HG02763 (cell line): ENCODE measurements at regions not wholly inside any gene's neighbourhood (a gene's known extent, or its start where the extent isn't known, plus 50 kb on each side); places are given as distances from the start of the nearest gene placed in this dataset.

Experiments
- ATAC-seq: cut with Tn5 transposase; IDR thresholded peaks from one replicate; pipeline ENCODE4 v1.9.1; 2021; ENCODE audit warnings: mild to moderate bottlenecking, moderate library complexity; ENCODE audit not compliant: unreplicated experiment

DNA sequence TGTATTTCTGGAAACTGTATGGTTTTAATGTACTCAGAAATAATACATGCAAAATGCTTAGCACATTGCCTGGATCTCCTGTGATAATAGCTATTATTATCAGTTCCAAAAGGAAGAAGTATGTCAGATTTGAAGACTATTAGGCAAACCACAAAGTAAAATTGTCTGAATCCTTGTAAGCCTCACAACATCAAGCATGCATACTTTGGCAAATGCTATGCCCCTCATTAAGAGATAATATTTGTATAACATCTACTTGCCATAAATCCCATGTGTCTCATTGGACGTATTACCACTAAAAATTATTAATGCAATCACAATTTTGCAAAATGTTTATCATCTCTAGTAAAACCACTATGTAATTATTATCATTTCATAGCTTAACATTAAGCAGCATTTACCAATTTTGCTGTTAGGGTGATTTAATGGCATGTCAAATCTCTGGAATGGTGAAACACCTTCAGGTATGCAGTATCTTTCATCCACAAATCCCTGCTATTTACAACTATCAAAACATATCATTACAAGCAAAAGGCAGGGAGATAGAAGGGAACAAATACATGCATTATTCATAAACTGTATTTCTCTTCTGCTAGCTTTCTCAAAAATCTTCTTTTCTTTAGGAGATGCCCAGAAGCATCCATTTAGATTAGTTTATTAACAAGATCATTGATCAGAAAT, 974.6 kb upstream of the RAG2 start:
- ATAC-seq, result no peak

- no peak for ATAC-seq
Measured at GRCh38 chr11:37571246-37571645, 973.2 kb upstream of the RAG2 start.

GRCh38 chr11:37560991-37561390, 963.0 kb upstream of the RAG2 start:
- no peak for ATAC-seq

- ATAC-seq, result no peak
Measured at GRCh38 chr11:37560346-37560745, 962.3 kb upstream of the RAG2 start.

GRCh38 chr11:37558619-37559210, 960.7 kb upstream of the RAG2 start:
- ATAC-seq, result no peak

DNA sequence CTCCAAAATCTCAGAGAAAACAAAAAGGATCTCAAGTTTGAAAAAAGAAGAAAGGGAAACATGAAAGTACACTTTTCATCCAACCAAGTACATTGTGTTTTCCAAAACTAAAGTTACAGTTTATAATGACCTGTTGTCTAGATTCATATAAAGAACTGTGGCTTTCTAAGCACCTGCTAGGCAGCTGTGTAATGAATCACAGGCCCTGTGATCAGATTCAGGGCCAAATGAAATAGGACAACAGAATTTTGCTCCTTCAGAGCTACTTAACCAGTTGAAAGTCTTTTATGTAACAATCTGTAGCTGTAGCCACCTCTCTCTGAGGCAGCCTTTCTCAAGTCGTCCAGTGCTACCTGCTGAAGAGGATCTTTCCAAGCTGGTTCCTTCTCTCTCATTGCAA, 960.0 kb upstream of the RAG2 start:
- no peak for ATAC-seq

- ATAC-seq, result no peak
Measured at GRCh38 chr11:37552284-37552683, 954.2 kb upstream of the RAG2 start.

GRCh38 chr11:37544491-37544890, 946.5 kb upstream of the RAG2 start:
- no peak for ATAC-seq

- no peak for ATAC-seq
Measured at GRCh38 chr11:37533830-37534229, 935.8 kb upstream of the RAG2 start.

- no peak for ATAC-seq
Measured at GRCh38 chr11:37533087-37533486, 935.1 kb upstream of the RAG2 start.

GRCh38 chr11:37532271-37532670, 934.2 kb upstream of the RAG2 start:
- ATAC-seq, result no peak

- ATAC-seq, result no peak
Measured at GRCh38 chr11:37527545-37527944, 929.5 kb upstream of the RAG2 start.

- ATAC-seq, result no peak
Measured at GRCh38 chr11:37525336-37525735, 927.3 kb upstream of the RAG2 start.

- ATAC-seq, result no peak
Measured at GRCh38 chr11:37519781-37520180, 921.7 kb upstream of the RAG2 start.

DNA sequence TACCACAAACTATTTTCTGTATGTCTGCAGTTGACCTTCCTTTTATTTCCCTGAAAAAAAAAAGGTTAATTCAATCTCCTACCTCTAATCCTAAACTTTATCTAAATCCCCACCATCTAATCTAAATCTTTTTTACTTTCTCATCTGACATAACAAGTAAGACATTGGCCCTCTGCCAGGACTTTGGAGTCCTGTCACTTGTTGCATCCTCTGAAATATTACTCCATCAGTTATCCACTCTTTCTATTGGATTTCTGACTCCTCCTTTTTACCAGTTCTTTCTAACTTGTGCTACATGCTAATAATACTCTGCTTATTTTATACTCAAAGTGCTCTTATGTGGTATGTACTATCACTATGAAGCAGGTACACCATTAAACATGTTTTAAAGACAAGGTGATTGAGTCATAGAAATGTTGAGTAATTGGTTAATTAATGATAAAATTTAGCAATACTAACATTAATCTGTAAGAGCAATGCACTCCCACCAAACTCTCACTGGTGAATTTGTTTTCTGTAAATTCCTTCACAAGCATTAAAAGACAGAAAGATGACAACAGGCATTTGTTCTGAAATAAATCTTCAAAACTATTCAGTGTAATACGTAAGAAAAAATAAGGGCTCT, 914.2 kb upstream of the RAG2 start:
- no peak for ATAC-seq

GRCh38 chr11:37511425-37511933, 913.4 kb upstream of the RAG2 start:
- ATAC-seq, result no peak

DNA sequence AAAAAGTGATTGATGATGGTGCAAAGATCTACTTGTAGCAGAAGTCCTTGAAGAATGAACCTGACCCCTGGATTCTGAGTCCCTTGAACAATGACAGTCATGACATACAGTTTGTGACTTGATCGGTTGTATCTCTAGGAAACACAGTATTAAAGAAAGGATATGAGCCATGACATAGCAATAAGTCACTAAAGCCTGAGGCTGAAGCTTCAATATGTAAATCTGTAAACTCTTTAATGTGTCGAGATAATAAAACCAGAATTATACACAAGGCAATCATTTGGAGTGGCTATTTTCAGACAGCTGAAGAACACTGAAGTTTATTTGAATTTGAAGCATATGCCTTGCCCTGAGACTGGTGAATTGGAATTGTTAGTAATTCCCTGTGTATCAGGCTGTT, 911.5 kb upstream of the RAG2 start:
- no peak for ATAC-seq

DNA sequence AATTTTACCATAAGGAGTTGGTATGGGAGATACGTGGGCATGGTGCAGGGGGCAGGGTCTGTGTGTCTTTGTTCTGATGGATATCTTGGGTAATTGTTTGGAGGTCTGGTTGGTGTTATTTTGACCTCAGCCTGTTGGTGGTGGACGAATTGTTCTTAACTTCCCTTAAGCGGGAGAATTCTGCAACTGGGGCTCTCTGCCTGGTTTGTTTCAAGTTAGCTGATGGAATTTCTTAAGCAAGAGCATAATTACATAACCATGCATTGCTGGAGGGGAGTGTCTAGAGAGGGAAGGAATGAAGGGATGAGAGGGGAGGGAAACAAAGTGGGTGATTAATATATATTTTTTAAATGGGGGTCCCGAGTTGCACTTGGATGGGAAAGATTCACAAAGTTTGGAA, 908.5 kb upstream of the RAG2 start:
- no peak for ATAC-seq

DNA sequence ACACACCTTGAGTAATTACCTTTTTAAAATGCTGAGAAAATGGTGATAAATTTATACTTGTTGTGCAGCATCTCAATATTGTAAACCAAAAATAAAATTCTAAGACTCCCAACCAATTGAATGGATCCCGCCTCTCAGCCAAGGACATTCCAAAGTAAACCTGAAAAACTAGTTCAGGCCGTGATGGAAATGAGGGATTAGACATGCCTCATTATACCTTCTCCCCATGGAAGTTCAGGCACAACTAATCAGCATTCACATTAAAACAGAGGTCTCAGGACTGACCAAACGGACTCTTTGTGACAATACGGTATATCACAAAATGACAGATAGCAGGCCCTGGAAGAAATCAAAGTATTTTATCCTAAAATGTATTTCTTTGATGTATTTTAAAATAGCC, 907.4 kb upstream of the RAG2 start:
- ATAC-seq, result no peak

GRCh38 chr11:37504921-37505320, 906.9 kb upstream of the RAG2 start:
- no peak for ATAC-seq

DNA sequence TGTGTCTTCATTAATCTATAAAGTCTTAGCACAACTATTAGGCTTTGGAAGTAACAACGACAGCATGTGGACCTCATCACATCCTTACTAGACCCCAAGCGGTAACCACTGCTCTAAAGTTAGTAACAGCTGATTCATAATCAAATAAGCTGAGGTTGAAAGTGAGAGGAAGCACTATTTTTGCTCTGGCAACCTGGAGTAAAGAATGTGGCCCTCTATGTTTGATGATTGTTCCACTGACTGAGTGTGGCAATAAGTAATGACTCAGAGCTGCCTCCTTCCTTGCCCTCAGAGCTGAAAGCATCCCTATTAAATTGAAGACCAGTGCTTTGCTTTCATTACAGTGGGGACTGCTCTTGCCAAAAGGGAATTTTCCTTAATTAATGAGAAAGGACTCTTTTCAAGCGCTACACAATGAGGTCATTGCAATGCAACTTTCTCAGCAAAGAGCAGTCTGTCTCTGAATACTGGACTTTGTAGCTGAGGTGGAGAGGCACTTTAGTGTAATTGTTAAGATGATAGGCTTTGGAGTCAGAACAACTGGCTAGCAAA, 906.1 kb upstream of the RAG2 start:
- peak; percentile 91 for ATAC-seq
